Endothelial cell (in vitro differentiated cells): ENCODE measurements at regions not wholly inside any gene's neighbourhood (a gene's known extent, or its start where the extent isn't known, plus 50 kb on each side); places are given as distances from the start of the nearest gene placed in this dataset.

Source experiments
- DNase-seq: peaks from one replicate; pipeline ENCODE4 v3.0.0; 2021; ENCODE audit warnings: low spot score
- H3K27ac Mint-ChIP-seq: one replicate; pipeline ENCODE4 v1.8.0; 2021; ENCODE audit warnings: mixed read lengths, inconsistent platforms; ENCODE audit not compliant: unreplicated experiment
- H3K27me3 Mint-ChIP-seq: one replicate; pipeline ENCODE4 v1.8.0; 2021; ENCODE audit warnings: mild to moderate bottlenecking, moderate library complexity, mixed read lengths, inconsistent platforms; ENCODE audit not compliant: unreplicated experiment
- H3K36me3 Mint-ChIP-seq: one replicate; pipeline ENCODE4 v1.8.0; 2021; ENCODE audit warnings: mild to moderate bottlenecking, low read depth, mixed read lengths, inconsistent platforms; ENCODE audit not compliant: unreplicated experiment
- H3K4me1 Mint-ChIP-seq: one replicate; pipeline ENCODE4 v1.8.0; 2021; ENCODE audit warnings: mild to moderate bottlenecking, mixed read lengths, inconsistent platforms; ENCODE audit not compliant: unreplicated experiment
- H3K4me3 Mint-ChIP-seq: one replicate; pipeline ENCODE4 v1.8.0; 2021; ENCODE audit warnings: mild to moderate bottlenecking, mixed read lengths, inconsistent platforms; ENCODE audit not compliant: unreplicated experiment
- H3K9me3 Mint-ChIP-seq: one replicate; pipeline ENCODE4 v1.8.0; 2021; ENCODE audit warnings: mixed read lengths, inconsistent platforms; ENCODE audit not compliant: unreplicated experiment
- TF ChIP-seq, protein P1 (sequence below): fragments of 200-600 bp; sonication (generic); IDR thresholded peaks from one replicate; pipeline ENCODE4 v1.5.0; 2021; ENCODE audit warnings: antibody characterized with exemption; ENCODE audit not compliant: unreplicated experiment

DNA sequence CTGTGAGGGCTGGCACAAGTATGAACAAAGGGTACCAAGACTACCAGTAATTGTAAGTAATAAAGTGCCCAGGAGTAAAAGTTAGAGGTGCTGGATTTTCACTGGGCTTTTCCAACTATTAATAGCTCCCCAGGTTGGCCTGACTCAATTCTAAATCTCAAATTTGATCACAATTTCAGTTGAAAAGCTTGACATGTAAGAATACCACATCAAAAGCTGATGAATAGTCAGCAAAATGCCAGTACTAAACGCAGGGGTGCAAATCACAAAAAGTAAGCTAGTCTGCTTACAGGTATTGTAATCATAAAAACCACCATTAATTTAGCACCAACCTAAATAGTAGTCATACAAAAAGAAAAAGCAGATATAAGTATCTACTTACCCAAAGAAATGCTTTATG, 917.5 kb downstream of the NLGN4Y start:
- Mint-ChIP-seq H3K36me3 (no peaks in the 10 kb centered on the region), H3K27me3 (peaks cover 1% of the 10 kb centered on the region), H3K4me3 (no peak overlapping the region), H3K4me1 (peaks cover 11% of the 10 kb centered on the region), H3K27ac (no peak overlapping the region), H3K9me3 (no peaks in the 10 kb centered on the region)
- DNase-seq = no peak
- TF ChIP-seq, protein P1, sequence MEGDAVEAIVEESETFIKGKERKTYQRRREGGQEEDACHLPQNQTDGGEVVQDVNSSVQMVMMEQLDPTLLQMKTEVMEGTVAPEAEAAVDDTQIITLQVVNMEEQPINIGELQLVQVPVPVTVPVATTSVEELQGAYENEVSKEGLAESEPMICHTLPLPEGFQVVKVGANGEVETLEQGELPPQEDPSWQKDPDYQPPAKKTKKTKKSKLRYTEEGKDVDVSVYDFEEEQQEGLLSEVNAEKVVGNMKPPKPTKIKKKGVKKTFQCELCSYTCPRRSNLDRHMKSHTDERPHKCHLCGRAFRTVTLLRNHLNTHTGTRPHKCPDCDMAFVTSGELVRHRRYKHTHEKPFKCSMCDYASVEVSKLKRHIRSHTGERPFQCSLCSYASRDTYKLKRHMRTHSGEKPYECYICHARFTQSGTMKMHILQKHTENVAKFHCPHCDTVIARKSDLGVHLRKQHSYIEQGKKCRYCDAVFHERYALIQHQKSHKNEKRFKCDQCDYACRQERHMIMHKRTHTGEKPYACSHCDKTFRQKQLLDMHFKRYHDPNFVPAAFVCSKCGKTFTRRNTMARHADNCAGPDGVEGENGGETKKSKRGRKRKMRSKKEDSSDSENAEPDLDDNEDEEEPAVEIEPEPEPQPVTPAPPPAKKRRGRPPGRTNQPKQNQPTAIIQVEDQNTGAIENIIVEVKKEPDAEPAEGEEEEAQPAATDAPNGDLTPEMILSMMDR = no peak

DNA sequence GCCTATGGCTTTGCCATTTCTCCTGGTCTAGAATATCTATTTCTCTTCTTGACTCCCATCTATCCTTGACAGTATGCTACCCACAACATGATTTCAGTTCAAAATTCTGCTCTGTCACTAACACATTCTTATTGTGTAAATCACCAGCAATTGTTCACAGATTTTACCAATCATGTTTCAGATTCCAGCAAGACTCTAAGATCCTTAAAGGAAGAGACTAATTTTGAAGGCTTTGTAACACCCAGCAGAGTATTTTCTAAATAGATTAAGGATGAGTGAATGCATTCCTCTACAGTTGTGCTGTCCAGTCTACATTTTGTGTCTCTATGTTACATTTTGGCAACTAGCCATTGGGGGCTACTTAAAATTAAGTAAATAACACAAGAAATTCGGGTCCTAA, 921.5 kb downstream of the NLGN4Y start:
- no peaks in the 10 kb centered on the region for H3K36me3 Mint-ChIP-seq
- H3K4me3 Mint-ChIP-seq = no peak overlapping the region
- no peak overlapping the region for H3K27ac Mint-ChIP-seq
- H3K4me1 Mint-ChIP-seq = peaks cover 5% of the 10 kb centered on the region
- no peak for DNase-seq
- H3K27me3 Mint-ChIP-seq = no peaks in the 10 kb centered on the region
- TF ChIP-seq, protein P1 = no peak
- H3K9me3 Mint-ChIP-seq = no peaks in the 10 kb centered on the region

DNA sequence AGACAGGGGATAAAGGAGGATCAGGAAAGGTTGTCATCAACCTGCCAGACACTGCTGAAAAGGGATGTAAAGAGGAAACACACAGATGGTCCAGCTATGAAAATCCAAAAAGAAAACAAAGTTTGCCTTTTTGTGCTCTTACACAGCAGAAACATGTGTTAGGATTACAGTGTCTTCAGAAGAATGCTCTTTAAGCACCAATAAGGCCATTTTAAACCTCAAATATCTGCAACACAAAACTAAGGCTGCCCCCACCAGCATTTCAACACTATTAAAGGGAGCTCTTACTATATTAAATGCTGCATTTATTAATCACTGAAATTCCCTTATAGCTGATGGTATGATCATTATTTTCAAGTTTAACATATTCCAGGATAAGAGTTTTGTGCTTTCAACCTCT, 922.5 kb downstream of the NLGN4Y start:
- H3K4me1 Mint-ChIP-seq = no peaks in the 10 kb centered on the region
- TF ChIP-seq, protein P1 = no peak
- no peaks in the 10 kb centered on the region for H3K36me3 Mint-ChIP-seq

DNA sequence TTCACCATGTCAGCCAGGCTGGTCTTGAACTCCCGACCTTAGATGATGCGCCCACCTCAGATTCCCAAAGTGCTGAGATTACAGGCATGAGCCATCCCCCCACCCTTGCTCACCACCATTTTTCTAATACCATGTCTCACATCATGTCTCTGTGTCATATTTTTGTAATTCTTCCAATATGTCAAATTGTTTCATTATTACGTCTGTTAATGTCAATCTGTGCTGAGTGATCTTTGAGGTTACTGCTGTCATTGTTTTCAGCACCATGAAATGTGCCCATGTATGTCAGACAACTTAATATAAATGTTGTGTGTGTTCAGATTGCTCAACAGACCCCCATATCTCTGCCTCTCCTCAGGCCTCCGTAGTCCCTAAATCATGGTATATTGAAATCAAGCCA, 923.6 kb downstream of the NLGN4Y start:
- Mint-ChIP-seq H3K27me3 (no peaks in the 10 kb centered on the region), H3K27ac (no peak overlapping the region), H3K4me3 (no peak overlapping the region), H3K4me1 (no peaks in the 10 kb centered on the region), H3K9me3 (no peaks in the 10 kb centered on the region), H3K36me3 (no peaks in the 10 kb centered on the region)
- DNase-seq = no peak
- TF ChIP-seq, protein P1 = no peak

More for the DNA sequence above, 922.5 kb downstream of the NLGN4Y start:
- Mint-ChIP-seq H3K27ac (no peak overlapping the region), H3K27me3 (no peaks in the 10 kb centered on the region), H3K9me3 (no peaks in the 10 kb centered on the region), H3K4me3 (no peak overlapping the region)
- DNase-seq = no peak

DNA sequence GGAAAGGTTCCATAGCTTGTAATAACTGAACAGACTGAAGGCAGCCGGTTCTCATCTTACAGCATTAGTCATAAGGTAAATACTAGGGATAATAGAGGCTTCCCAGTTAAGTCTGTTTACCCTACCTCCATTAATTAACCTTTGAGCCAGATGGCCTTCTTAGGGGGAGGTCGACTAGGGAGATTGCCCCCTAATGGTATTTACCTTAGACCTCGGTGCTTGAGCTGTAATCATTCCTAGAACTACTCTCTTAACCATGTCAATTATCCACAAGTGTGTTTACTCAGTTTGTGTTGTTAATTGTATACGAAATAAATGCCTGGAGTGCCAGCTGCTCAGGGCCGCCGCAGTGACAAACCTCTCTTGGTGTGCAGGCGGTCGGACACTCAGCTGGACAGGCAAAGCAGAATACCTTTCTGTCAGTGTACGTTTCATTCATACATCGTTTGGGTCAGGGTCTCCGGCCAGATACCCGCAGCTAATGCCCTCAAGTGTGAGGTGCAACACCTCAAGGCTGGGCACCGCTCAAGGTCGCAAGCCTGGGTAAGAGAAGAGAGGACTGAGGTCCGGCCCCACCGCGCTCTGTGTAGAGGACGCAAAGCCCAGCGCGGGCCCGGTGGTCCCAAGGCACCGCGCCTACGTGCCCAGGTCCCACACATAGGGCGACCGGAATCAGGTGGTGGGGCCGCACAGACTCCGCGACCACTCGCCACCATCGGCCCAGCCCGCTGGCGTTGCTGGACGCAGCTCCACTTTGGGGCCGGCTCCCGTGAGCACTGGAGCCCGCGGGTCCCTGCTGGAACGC, 931.0 kb downstream of the NLGN4Y start:
- TF ChIP-seq, protein P1 = no peak
- Mint-ChIP-seq H3K27ac (no peak overlapping the region), H3K4me1 (no peaks in the 10 kb centered on the region), H3K27me3 (no peaks in the 10 kb centered on the region), H3K36me3 (peaks cover 3% of the 10 kb centered on the region), H3K4me3 (no peak overlapping the region), H3K9me3 (no peaks in the 10 kb centered on the region)
- no peak for DNase-seq
